A549 (cell line): ENCODE measurements at regions not wholly inside any gene's neighbourhood (a gene's known extent, or its start where the extent isn't known, plus 50 kb on each side); places are given as distances from the start of the nearest gene placed in this dataset.

Experiments
- CTCF ChIP-seq: fragments of >200 bp; sonication (Bioruptor Twin); formaldehyde crosslinking; IDR thresholded peaks from 3 replicates; pipeline ENCODE4 v1.5.1; 2016
- EP300 ChIP-seq, 2 experiments: fragments of >200 bp; sonication (Bioruptor Twin); formaldehyde crosslinking; IDR thresholded peaks; 2 replicates in 1 of 2; 3 replicates in 1 of 2; pipeline ENCODE4 v1.6.1; 2016 to 2017
- KDM1A ChIP-seq: fragments of 200-600 bp; sonication (generic); IDR thresholded peaks from 2 replicates; pipeline ENCODE4 v1.6.1; 2016; ENCODE audit warnings: low read depth, mild to moderate bottlenecking
- POLR2A ChIP-seq: IDR thresholded peaks from 2 replicates; pipeline ENCODE4 v1.6.1; 2012; ENCODE audit warnings: mild to moderate bottlenecking, low read length
- USF2 ChIP-seq: fragments of 450-650 bp; IDR thresholded peaks from 2 replicates; pipeline ENCODE4 v1.6.1; 2014; ENCODE audit warnings: antibody characterized with exemption

DNA sequence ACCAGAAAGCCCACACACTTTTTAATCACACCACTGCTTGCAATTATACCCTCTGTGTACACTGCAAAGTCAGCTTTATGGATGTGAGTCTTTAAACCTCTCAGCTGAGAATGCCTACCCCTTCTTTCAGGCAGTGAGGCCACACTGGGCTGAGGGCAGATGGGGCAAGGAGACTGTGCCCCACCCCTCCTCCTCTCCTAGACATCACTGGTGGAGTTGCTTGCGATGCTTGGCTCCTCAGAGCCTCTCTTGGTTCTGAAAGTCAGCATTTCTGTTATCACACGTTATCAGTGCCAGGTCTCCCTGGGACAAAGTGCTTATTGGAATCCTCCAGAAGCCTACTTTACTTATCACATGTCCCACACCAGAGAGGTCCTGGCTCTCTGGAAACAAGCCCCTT is 128.2 kb downstream of the ZNF621 start:
- TF ChIP-seq POLR2A: no peak
- TF ChIP-seq CTCF: no peak
- no peak for TF ChIP-seq EP300 (IDR thresholded peaks at IDR 0.05)
- no peak for TF ChIP-seq USF2
- TF ChIP-seq KDM1A: no peak
